ENCODE measurements at regions not wholly inside any gene's neighbourhood (a gene's known extent, or its start where the extent isn't known, plus 50 kb on each side); places are given as distances from the start of the nearest gene placed in this dataset.

DNA sequence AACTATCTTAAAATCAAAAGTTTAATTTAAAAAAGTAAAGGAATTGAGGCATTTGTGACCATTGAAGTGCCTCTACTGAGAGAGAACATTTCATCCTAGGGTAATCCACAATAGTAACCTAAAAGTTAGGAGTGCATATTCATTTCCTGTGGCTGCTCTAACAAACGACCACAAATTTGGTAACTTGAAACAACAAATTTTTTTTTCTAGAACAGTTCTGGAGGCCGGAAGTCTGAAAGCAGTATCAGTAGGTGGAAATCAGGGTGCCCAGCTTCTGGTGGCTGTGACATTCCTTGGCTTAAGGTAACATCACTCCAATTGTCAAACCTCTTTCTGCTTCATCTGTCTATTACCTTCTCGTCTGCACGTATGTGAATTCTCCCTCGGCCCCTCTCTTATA lies 67.1 kb upstream of the SSBP2 start:
- DNase-seq (peak in 6 of 9 donors; percentile 37 to 55 (median 53)), ATAC-seq (peak; percentile 73)
- H3K9me3 Mint-ChIP-seq = peaks cover 0 to 10% (median 4%) of the 10 kb centered on the region in 11 donors
- CTCF ChIA-PET = no interaction called here
- H3K27me3 ChIP-seq (ENCODE audit: control insufficient read depth in 2 of 2, insufficient read depth in 2 of 2, low read length in 2 of 2) = no peaks in the 10 kb centered on the region
- H3K27ac ChIP-seq (ENCODE audit: low read depth, low read length) = no peak overlapping the region
- intact Hi-C loops (cut with micrococcal nuclease) = loop anchor here (1.0 to 5.0 kb wide), 4 partner anchors 13 to 67 kb away; partner anchors contain the start of gene SSBP2 (in 2 of the 2)
- H3K4me3 ChIP-seq (ENCODE audit: low read length) = no peak overlapping the region
- peak overlapping the region in 8 of 9 donors; percentile 3 to 78 (median 48) for H3K27ac Mint-ChIP-seq
- H3K4me3 Mint-ChIP-seq = peak overlapping the region in 9 of 10 donors; percentile 6 to 67 (median 41)
- POLR2A ChIA-PET = interaction anchor here (0.6 to 1.2 kb wide), 2 partner anchors 33 to 276 kb away, joined by 3 read pairs; no protein-coding TSS in a partner anchor
- peaks cover 0 to 17% (median 0%) of the 10 kb centered on the region in 5 donors for H3K36me3 Mint-ChIP-seq
- peaks cover 0 to 15% (median 0%) of the 10 kb centered on the region in 5 donors for H3K27me3 Mint-ChIP-seq
- no peaks in the 10 kb centered on the region for H3K9me3 ChIP-seq (ENCODE audit: control insufficient read depth in 2 of 3, low read length in 3 of 3)
- H3K4me1 Mint-ChIP-seq = peaks cover 30 to 59% (median 54%) of the 10 kb centered on the region in 7 donors
- peaks cover 0 to 31% of the 10 kb centered on the region in 2 donors for H3K4me1 ChIP-seq (ENCODE audit: control insufficient read depth in 2 of 2, insufficient read depth in 2 of 2, low read length in 2 of 2)
- no peaks in the 10 kb centered on the region for H3K36me3 ChIP-seq (ENCODE audit: control insufficient read depth in 2 of 3, insufficient read depth in 3 of 3, low read length in 3 of 3)

DNA sequence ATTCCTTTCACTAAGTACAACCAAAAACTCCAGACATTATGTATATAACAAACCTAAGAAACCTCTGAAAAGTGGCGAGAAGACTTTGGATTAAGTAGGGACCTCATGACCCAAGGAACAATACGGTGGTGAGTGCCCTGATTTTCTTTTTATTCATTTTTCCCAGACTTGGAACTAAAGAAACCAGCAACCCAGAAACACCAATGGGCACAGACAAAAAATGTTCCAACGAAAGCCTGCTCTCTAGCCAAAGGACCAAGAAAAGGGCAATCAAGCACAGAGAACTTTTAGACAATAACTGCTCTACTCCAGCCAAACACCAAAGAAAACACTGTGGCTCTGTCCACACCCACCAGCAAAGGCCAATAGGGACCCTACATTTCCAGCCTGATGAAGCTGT lies 66.2 kb upstream of the SSBP2 start:
- peak overlapping the region in 3 of 10 donors; percentile 0 to 61 (median 19) for H3K4me3 Mint-ChIP-seq

DNA sequence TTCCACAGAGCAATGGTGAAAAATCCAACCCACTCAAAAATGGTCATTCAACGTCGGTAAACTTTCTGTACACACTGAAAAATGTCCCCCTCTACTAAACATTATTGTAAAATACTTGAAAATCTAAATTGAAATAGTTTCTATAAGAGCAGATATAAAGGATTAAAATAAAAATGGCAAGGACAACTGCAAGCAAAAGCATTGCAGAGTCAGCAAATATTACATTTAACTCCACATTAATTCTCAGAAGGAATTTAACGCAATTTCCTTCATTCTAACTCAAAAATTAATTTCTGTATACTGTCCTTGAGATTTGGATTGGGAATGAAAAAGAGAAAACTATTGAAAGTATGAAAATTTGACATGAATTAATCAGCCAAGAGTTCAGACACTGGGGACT lies 64.4 kb upstream of the SSBP2 start:
- ChIA-PET CTCF (no interaction called here), POLR2A (interaction anchor here (1.4 kb wide), 1 partner anchor 35 kb away, joined by 3 read pairs; no protein-coding TSS in a partner anchor)
- intact Hi-C loops (cut with micrococcal nuclease) = loop anchor here in 1 of 2 donors (5.0 kb wide), 1 partner anchor 38 kb away; no protein-coding TSS in a partner anchor
- H3K4me1 ChIP-seq (ENCODE audit: control insufficient read depth in 2 of 2, insufficient read depth in 2 of 2, low read length in 2 of 2) = peaks cover 0 to 31% of the 10 kb centered on the region in 2 donors
- peaks cover 26 to 45% (median 38%) of the 10 kb centered on the region in 7 donors for H3K4me1 Mint-ChIP-seq
- H3K27ac Mint-ChIP-seq = no peak overlapping the region
- peaks cover 0 to 17% (median 0%) of the 10 kb centered on the region in 5 donors for H3K36me3 Mint-ChIP-seq
- no peak overlapping the region for H3K4me3 Mint-ChIP-seq
- H3K27me3 Mint-ChIP-seq = peaks cover 0 to 15% (median 0%) of the 10 kb centered on the region in 5 donors
- no peaks in the 10 kb centered on the region for H3K36me3 ChIP-seq (ENCODE audit: control insufficient read depth in 2 of 3, insufficient read depth in 3 of 3, low read length in 3 of 3)
- H3K9me3 ChIP-seq (ENCODE audit: control insufficient read depth in 2 of 3, low read length in 3 of 3) = no peaks in the 10 kb centered on the region
- ATAC-seq (no peak), DNase-seq (no peak)
- H3K27ac ChIP-seq (ENCODE audit: low read depth, low read length) = no peak overlapping the region
- H3K9me3 Mint-ChIP-seq = peaks cover 0 to 10% (median 3%) of the 10 kb centered on the region in 11 donors
- H3K4me3 ChIP-seq (ENCODE audit: low read length) = no peak overlapping the region
- H3K27me3 ChIP-seq (ENCODE audit: control insufficient read depth in 2 of 2, insufficient read depth in 2 of 2, low read length in 2 of 2) = no peaks in the 10 kb centered on the region

More for the DNA sequence above, 66.2 kb upstream of the SSBP2 start:
- H3K27me3 Mint-ChIP-seq = peaks cover 0 to 15% (median 0%) of the 10 kb centered on the region in 5 donors
- H3K9me3 ChIP-seq (ENCODE audit: control insufficient read depth in 2 of 3, low read length in 3 of 3) = no peaks in the 10 kb centered on the region
- H3K27ac ChIP-seq (ENCODE audit: low read depth, low read length) = no peak overlapping the region
- peaks cover 30 to 59% (median 54%) of the 10 kb centered on the region in 7 donors for H3K4me1 Mint-ChIP-seq
- peaks cover 0 to 17% (median 0%) of the 10 kb centered on the region in 5 donors for H3K36me3 Mint-ChIP-seq
- peak overlapping the region in 5 of 9 donors; percentile 1 to 78 (median 28) for H3K27ac Mint-ChIP-seq
- H3K9me3 Mint-ChIP-seq = peaks cover 0 to 10% (median 4%) of the 10 kb centered on the region in 11 donors
- ChIA-PET CTCF (no interaction called here), POLR2A (no interaction called here)
- H3K36me3 ChIP-seq (ENCODE audit: control insufficient read depth in 2 of 3, insufficient read depth in 3 of 3, low read length in 3 of 3) = no peaks in the 10 kb centered on the region
- peaks cover 0 to 31% of the 10 kb centered on the region in 2 donors for H3K4me1 ChIP-seq (ENCODE audit: control insufficient read depth in 2 of 2, insufficient read depth in 2 of 2, low read length in 2 of 2)
- no peaks in the 10 kb centered on the region for H3K27me3 ChIP-seq (ENCODE audit: control insufficient read depth in 2 of 2, insufficient read depth in 2 of 2, low read length in 2 of 2)
- ATAC-seq = no peak
- intact Hi-C loops (cut with micrococcal nuclease) = loop anchor here in 1 of 2 donors (5.0 kb wide), 1 partner anchor 40 kb away; no protein-coding TSS in a partner anchor
- H3K4me3 ChIP-seq (ENCODE audit: low read length) = no peak overlapping the region
- no peak for DNase-seq

DNA sequence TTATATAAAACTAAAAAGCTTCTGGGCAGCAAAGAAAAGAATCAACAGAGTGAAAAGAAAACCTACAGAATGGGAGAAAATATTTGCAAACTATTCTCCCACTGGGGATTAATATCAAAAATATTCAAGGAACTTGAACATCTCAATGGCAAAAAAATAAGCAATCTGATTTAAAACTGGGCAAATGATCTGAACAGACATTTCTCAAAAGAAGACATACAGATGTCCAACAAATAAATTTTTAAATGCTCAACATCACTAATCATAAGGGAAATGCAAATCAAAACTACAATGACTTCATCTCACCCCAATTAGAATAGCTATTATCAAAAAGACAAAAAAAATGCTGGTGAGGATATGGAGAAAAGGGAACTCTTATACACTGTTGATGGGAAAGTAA lies 57.2 kb upstream of the SSBP2 start:
- CTCF ChIA-PET = no interaction called here
- no peaks in the 10 kb centered on the region for H3K36me3 ChIP-seq (ENCODE audit: control insufficient read depth in 2 of 3, insufficient read depth in 3 of 3, low read length in 3 of 3)
- H3K27me3 ChIP-seq (ENCODE audit: control insufficient read depth in 2 of 2, insufficient read depth in 2 of 2, low read length in 2 of 2) = no peaks in the 10 kb centered on the region
- DNase-seq = no peak
- H3K4me3 ChIP-seq (ENCODE audit: low read length) = no peak overlapping the region
- Mint-ChIP-seq H3K27me3 (peaks cover 0 to 12% (median 0%) of the 10 kb centered on the region in 5 donors), H3K36me3 (peaks cover 5 to 15% (median 9%) of the 10 kb centered on the region in 5 donors), H3K27ac (no peak overlapping the region), H3K4me1 (peaks cover 4 to 13% (median 10%) of the 10 kb centered on the region in 7 donors), H3K9me3 (peaks cover 2 to 36% (median 16%) of the 10 kb centered on the region in 11 donors), H3K4me3 (no peak overlapping the region)
- intact Hi-C loops (cut with micrococcal nuclease) = no loop called here
- H3K9me3 ChIP-seq (ENCODE audit: control insufficient read depth in 2 of 3, low read length in 3 of 3) = no peaks in the 10 kb centered on the region
- POLR2A ChIA-PET = interaction anchor here (1.2 kb wide), 1 partner anchor 55 kb away, joined by 3 read pairs; no protein-coding TSS in a partner anchor
- H3K4me1 ChIP-seq (ENCODE audit: control insufficient read depth in 2 of 2, insufficient read depth in 2 of 2, low read length in 2 of 2) = no peaks in the 10 kb centered on the region
- no peak for ATAC-seq
- H3K27ac ChIP-seq (ENCODE audit: low read depth, low read length) = no peak overlapping the region

DNA sequence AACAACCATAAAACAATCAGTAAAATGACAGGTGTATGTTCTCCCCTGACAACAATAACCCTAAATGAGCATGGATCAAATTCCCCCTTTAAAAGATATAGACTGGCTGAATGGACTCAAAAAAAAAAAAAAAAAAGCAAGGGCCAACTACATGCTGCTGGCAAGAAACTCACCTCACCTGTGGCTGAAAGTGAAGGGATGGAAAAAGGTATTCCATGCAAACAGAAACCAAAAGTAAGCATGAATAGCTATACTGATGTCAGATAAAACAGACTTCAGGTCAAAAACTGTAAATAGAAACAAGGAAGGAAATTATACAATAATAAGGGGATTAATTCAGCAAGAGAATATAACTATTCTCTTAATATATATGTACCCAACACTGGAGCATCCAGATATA lies 54.2 kb upstream of the SSBP2 start:
- Histone ChIP-seq H3K9me3 (ENCODE audit: control insufficient read depth in 2 of 3, low read length in 3 of 3) (no peaks in the 10 kb centered on the region), H3K27me3 (ENCODE audit: control insufficient read depth in 2 of 2, insufficient read depth in 2 of 2, low read length in 2 of 2) (no peaks in the 10 kb centered on the region), H3K4me1 (ENCODE audit: control insufficient read depth in 2 of 2, insufficient read depth in 2 of 2, low read length in 2 of 2) (no peaks in the 10 kb centered on the region), H3K36me3 (ENCODE audit: control insufficient read depth in 2 of 3, insufficient read depth in 3 of 3, low read length in 3 of 3) (no peaks in the 10 kb centered on the region), H3K27ac (ENCODE audit: low read depth, low read length) (no peak overlapping the region), H3K4me3 (ENCODE audit: low read length) (no peak overlapping the region)
- H3K36me3 Mint-ChIP-seq = peaks cover 5 to 15% (median 9%) of the 10 kb centered on the region in 5 donors
- intact Hi-C loops (cut with micrococcal nuclease) = loop anchor here in 1 of 2 donors (1.0 kb wide), 2 partner anchors 13 to 46 kb away; no protein-coding TSS in a partner anchor
- peaks cover 2 to 36% (median 16%) of the 10 kb centered on the region in 11 donors for H3K9me3 Mint-ChIP-seq
- CTCF ChIA-PET = no interaction called here
- POLR2A ChIA-PET = no interaction called here
- H3K27ac Mint-ChIP-seq = peak overlapping the region in 1 of 9 donors; percentile 11
- peaks cover 0 to 12% (median 0%) of the 10 kb centered on the region in 5 donors for H3K27me3 Mint-ChIP-seq
- peak overlapping the region in 2 of 10 donors; percentile 2 to 24 for H3K4me3 Mint-ChIP-seq
- DNase-seq = peak in 1 of 9 donors; percentile 16
- peaks cover 7 to 13% (median 10%) of the 10 kb centered on the region in 7 donors for H3K4me1 Mint-ChIP-seq
- ATAC-seq = no peak

DNA sequence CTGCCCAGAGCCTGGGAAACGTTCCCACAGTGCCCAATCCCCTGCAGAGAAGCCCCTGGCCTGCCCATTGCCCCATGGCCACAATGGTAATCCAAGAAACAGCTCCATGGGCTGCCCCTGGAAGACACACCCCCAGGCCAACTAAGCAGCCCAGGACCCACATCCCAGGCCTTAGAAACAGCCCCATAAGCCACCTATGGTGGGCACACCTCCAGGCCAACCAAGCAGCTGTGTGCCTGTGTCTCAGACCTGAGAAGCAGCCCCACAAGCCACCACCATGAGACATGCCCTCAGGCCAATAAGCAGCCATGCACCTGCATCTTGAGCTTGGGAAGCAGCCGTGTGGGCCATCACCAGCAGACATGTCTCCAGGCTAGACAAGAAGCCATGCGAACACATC lies 52.9 kb upstream of the SSBP2 start:
- Histone ChIP-seq H3K9me3 (ENCODE audit: control insufficient read depth in 2 of 3, low read length in 3 of 3) (no peaks in the 10 kb centered on the region), H3K4me3 (ENCODE audit: low read length) (no peak overlapping the region), H3K36me3 (ENCODE audit: control insufficient read depth in 2 of 3, insufficient read depth in 3 of 3, low read length in 3 of 3) (no peaks in the 10 kb centered on the region), H3K4me1 (ENCODE audit: control insufficient read depth in 2 of 2, insufficient read depth in 2 of 2, low read length in 2 of 2) (no peaks in the 10 kb centered on the region), H3K27me3 (ENCODE audit: control insufficient read depth in 2 of 2, insufficient read depth in 2 of 2, low read length in 2 of 2) (no peaks in the 10 kb centered on the region), H3K27ac (ENCODE audit: low read depth, low read length) (no peak overlapping the region)
- Mint-ChIP-seq H3K4me3 (no peak overlapping the region), H3K36me3 (peaks cover 5 to 15% (median 9%) of the 10 kb centered on the region in 5 donors), H3K4me1 (peaks cover 7 to 18% (median 12%) of the 10 kb centered on the region in 7 donors), H3K9me3 (peaks cover 2 to 35% (median 16%) of the 10 kb centered on the region in 11 donors), H3K27ac (no peak overlapping the region), H3K27me3 (peaks cover 0 to 12% (median 0%) of the 10 kb centered on the region in 5 donors)
- intact Hi-C loops (cut with micrococcal nuclease) = no loop called here
- no peak for ATAC-seq
- CTCF ChIA-PET = interaction anchor here (0.6 kb wide), 1 partner anchor 868 kb away, joined by 3 read pairs; no protein-coding TSS in a partner anchor
- DNase-seq = no peak
- POLR2A ChIA-PET = no interaction called here
